ENCODE measurements at regions not wholly inside any gene's neighbourhood (a gene's known extent, or its start where the extent isn't known, plus 50 kb on each side); places are given as distances from the start of the nearest gene placed in this dataset.

DNA sequence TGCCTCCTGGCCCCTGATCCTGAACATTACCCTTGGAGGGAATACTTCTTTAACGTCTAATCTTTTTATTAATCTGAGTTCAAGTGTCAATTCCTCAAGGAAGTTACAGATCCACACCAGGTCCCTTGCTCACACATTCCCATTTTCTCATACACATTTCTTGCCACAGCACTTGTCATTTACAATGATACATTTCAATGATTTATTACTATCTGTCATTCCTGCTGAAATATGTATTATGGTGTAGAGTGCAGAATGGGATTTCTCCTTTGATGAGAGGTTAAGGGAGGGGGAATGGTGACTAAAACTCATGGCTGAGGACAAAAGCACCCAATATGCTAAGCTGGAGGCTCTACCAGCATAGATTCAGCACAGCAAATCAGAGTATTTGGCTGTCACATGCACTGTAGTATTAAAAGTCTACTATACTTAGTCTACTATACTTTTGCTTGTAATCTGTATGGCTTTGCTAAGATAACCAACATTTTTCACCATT is 982.5 kb downstream of the TTLL7 start:
- intact Hi-C loops (cut with DNase I, micrococcal nuclease): no loop called here
- no peak for ATAC-seq (ENCODE audit: poor library complexity)

DNA sequence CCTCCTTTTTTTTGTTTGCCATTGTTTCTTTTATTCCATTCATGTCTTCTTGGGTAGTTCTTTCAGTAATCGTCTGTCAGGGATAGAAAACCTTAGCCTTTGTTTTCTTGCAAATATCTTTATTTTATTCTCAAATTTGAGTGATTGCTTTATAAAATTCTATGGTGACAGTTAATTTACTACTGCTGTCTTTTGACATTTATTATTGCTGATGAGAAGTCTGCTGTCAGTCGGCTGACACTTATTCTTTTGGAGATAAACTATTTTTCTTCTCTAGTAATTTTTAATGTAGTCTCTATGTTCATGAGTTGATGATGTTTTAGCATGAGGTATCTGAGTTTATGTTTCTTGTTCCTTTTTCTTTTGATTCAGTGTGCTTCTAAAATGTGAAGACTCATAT is 983.8 kb downstream of the TTLL7 start:
- TF ChIP-seq, protein P1, sequence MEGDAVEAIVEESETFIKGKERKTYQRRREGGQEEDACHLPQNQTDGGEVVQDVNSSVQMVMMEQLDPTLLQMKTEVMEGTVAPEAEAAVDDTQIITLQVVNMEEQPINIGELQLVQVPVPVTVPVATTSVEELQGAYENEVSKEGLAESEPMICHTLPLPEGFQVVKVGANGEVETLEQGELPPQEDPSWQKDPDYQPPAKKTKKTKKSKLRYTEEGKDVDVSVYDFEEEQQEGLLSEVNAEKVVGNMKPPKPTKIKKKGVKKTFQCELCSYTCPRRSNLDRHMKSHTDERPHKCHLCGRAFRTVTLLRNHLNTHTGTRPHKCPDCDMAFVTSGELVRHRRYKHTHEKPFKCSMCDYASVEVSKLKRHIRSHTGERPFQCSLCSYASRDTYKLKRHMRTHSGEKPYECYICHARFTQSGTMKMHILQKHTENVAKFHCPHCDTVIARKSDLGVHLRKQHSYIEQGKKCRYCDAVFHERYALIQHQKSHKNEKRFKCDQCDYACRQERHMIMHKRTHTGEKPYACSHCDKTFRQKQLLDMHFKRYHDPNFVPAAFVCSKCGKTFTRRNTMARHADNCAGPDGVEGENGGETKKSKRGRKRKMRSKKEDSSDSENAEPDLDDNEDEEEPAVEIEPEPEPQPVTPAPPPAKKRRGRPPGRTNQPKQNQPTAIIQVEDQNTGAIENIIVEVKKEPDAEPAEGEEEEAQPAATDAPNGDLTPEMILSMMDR (IDR thresholded peaks at IDR 0.05): no peak
- Mint-ChIP-seq H3K36me3 (ENCODE audit: low read depth) (no peaks in the 10 kb centered on the region), H3K27me3 (no peaks in the 10 kb centered on the region), H3K27ac (no peak overlapping the region), H3K4me3 (no peak overlapping the region), H3K9me3 (peaks cover 3% of the 10 kb centered on the region), H3K4me1 (ENCODE audit: low read depth) (no peaks in the 10 kb centered on the region)
- no peak for ATAC-seq (ENCODE audit: poor library complexity)
- CTCF ChIA-PET: no interaction called here
- H3K27ac ChIP-seq (ENCODE audit: low read depth in 1 of 2, low read length in 2 of 2): no peak overlapping the region
- no peaks in the 10 kb centered on the region for H3K4me1 ChIP-seq (ENCODE audit: insufficient read depth, low read length)
- POLR2A ChIA-PET: no interaction called here
- no peaks in the 10 kb centered on the region for H3K9me3 ChIP-seq (ENCODE audit: control insufficient read depth in 1 of 2, insufficient read depth in 1 of 2, low read length in 2 of 2)
- H3K4me3 ChIP-seq (ENCODE audit: low read length): no peak overlapping the region
- DNase-seq: no peak
- H3K27me3 ChIP-seq (ENCODE audit: control insufficient read depth in 1 of 2, insufficient read depth in 2 of 2, low read length in 2 of 2): no peaks in the 10 kb centered on the region
- no peaks in the 10 kb centered on the region for H3K36me3 ChIP-seq (ENCODE audit: insufficient read depth, low read length)
- intact Hi-C loops (cut with DNase I, micrococcal nuclease): no loop called here

More for the DNA sequence above, 982.5 kb downstream of the TTLL7 start:
- Mint-ChIP-seq H3K36me3 (ENCODE audit: low read depth) (no peaks in the 10 kb centered on the region), H3K4me3 (no peak overlapping the region), H3K4me1 (ENCODE audit: low read depth) (no peaks in the 10 kb centered on the region), H3K9me3 (peaks cover 5% of the 10 kb centered on the region), H3K27me3 (no peaks in the 10 kb centered on the region), H3K27ac (no peak overlapping the region)
- H3K36me3 ChIP-seq (ENCODE audit: insufficient read depth, low read length): no peaks in the 10 kb centered on the region
- H3K4me1 ChIP-seq (ENCODE audit: insufficient read depth, low read length): no peaks in the 10 kb centered on the region
- H3K27ac ChIP-seq (ENCODE audit: low read depth in 1 of 2, low read length in 2 of 2): no peak overlapping the region
- DNase-seq: no peak
- H3K27me3 ChIP-seq (ENCODE audit: control insufficient read depth in 1 of 2, insufficient read depth in 2 of 2, low read length in 2 of 2): no peaks in the 10 kb centered on the region
- TF ChIP-seq, protein P1 (IDR thresholded peaks at IDR 0.05): no peak
- no peaks in the 10 kb centered on the region for H3K9me3 ChIP-seq (ENCODE audit: control insufficient read depth in 1 of 2, insufficient read depth in 1 of 2, low read length in 2 of 2)
- ChIA-PET CTCF (no interaction called here), POLR2A (no interaction called here)
- H3K4me3 ChIP-seq (ENCODE audit: low read length): no peak overlapping the region

DNA sequence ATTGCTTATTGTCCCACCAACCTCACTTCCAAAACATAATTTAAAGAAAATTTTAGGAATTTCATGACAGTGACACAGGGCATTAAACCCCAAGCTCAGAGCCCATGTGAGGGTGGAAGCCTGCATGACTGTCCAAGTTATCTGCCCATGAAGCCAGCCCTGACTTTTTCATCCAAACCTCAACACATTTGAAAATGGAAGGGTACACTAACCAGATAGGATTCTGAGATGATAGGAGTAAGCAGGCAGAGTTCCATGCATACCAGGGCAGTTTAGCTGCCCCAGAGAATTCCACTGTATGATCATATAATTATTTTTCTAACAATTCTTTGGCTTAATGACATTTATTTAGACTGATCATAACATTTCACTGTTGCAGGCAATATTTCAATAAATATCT is 986.0 kb downstream of the TTLL7 start:
- TF ChIP-seq, protein P1 (IDR thresholded peaks at IDR 0.05): no peak

More for the DNA sequence above, 986.0 kb downstream of the TTLL7 start:
- DNase-seq (no peak), ATAC-seq (ENCODE audit: poor library complexity) (no peak)
- Histone ChIP-seq H3K27ac (ENCODE audit: low read depth in 1 of 2, low read length in 2 of 2) (no peak overlapping the region), H3K4me1 (ENCODE audit: insufficient read depth, low read length) (no peaks in the 10 kb centered on the region), H3K4me3 (ENCODE audit: low read length) (no peak overlapping the region), H3K27me3 (ENCODE audit: control insufficient read depth in 1 of 2, insufficient read depth in 2 of 2, low read length in 2 of 2) (no peaks in the 10 kb centered on the region), H3K36me3 (ENCODE audit: insufficient read depth, low read length) (no peaks in the 10 kb centered on the region), H3K9me3 (ENCODE audit: control insufficient read depth in 1 of 2, insufficient read depth in 1 of 2, low read length in 2 of 2) (no peaks in the 10 kb centered on the region)
- ChIA-PET CTCF (no interaction called here), POLR2A (no interaction called here)
- no peaks in the 10 kb centered on the region for H3K36me3 Mint-ChIP-seq (ENCODE audit: low read depth)
- no peak overlapping the region for H3K27ac Mint-ChIP-seq
- H3K4me1 Mint-ChIP-seq (ENCODE audit: low read depth): no peaks in the 10 kb centered on the region
- no peak overlapping the region for H3K4me3 Mint-ChIP-seq
- H3K27me3 Mint-ChIP-seq: no peaks in the 10 kb centered on the region
- intact Hi-C loops (cut with DNase I, micrococcal nuclease): no loop called here
- H3K9me3 Mint-ChIP-seq: peaks cover 3% of the 10 kb centered on the region
